Karpas-422 (cell line): ENCODE measurements at regions not wholly inside any gene's neighbourhood (a gene's known extent, or its start where the extent isn't known, plus 50 kb on each side); places are given as distances from the start of the nearest gene placed in this dataset.

Source experiments
- DNase-seq: peaks from one replicate; pipeline ENCODE4 v3.0.0-alpha.2; 2015
- H2AFZ ChIP-seq: fragments of 200-600 bp; sonication (generic); 2 replicates; pipeline ENCODE4 v1.6.1; 2014; ENCODE audit warnings: antibody characterized with exemption, low read length, mixed read lengths
- H3K27ac ChIP-seq: fragments of 200-600 bp; sonication (generic); 2 replicates; pipeline ENCODE4 v1.5.1; 2014; ENCODE audit warnings: mild to moderate bottlenecking, low read length, moderate library complexity
- H3K27me3 ChIP-seq: fragments of 200-600 bp; sonication (generic); 2 replicates; pipeline ENCODE4 v1.6.1; 2014; ENCODE audit warnings: low read length, mixed read lengths
- H3K36me3 ChIP-seq: fragments of 200-600 bp; sonication (generic); 2 replicates; pipeline ENCODE4 v1.6.1; 2014; ENCODE audit warnings: low read length, mixed read lengths; ENCODE audit not compliant: insufficient read depth
- H3K4me1 ChIP-seq: fragments of 200-600 bp; sonication (generic); 2 replicates; pipeline ENCODE4 v1.6.1; 2014; ENCODE audit warnings: mild to moderate bottlenecking, low read length, mixed read lengths
- H3K4me2 ChIP-seq: fragments of 200-600 bp; sonication (generic); 2 replicates; pipeline ENCODE4 v1.6.1; 2014; ENCODE audit warnings: low read length, low read depth, mild to moderate bottlenecking; ENCODE audit not compliant: poor library complexity, severe bottlenecking
- H3K4me3 ChIP-seq: fragments of 200-600 bp; sonication (generic); 2 replicates; pipeline ENCODE4 v1.5.1; 2014; ENCODE audit warnings: mild to moderate bottlenecking, antibody characterized with exemption, low read length, mixed read lengths
- H3K79me2 ChIP-seq: fragments of 200-600 bp; sonication (generic); 2 replicates; pipeline ENCODE4 v1.6.1; 2014; ENCODE audit warnings: mild to moderate bottlenecking, low read length, mixed read lengths
- H3K9ac ChIP-seq: fragments of 200-600 bp; sonication (generic); 2 replicates; pipeline ENCODE4 v1.6.0; 2014; ENCODE audit warnings: low read length
- H3K9me2 ChIP-seq: fragments of 200-600 bp; sonication (generic), shearing (Covaris generic); replicated peaks from 2 replicates; pipeline ENCODE4 v1.6.0; 2014; ENCODE audit warnings: mild to moderate bottlenecking, low read length, moderate library complexity; ENCODE audit not compliant: insufficient read depth
- H3K9me3 ChIP-seq: fragments of 300-700, 200-600 bp; sonication (generic); 2 replicates; pipeline ENCODE4 v1.6.1; 2014; ENCODE audit warnings: low read length, mixed read lengths
- H4K20me1 ChIP-seq: fragments of 200-600 bp; sonication (generic); 2 replicates; pipeline ENCODE4 v1.6.1; 2014; ENCODE audit warnings: mild to moderate bottlenecking, antibody characterized with exemption, low read length, low read depth; ENCODE audit not compliant: insufficient read depth

DNA sequence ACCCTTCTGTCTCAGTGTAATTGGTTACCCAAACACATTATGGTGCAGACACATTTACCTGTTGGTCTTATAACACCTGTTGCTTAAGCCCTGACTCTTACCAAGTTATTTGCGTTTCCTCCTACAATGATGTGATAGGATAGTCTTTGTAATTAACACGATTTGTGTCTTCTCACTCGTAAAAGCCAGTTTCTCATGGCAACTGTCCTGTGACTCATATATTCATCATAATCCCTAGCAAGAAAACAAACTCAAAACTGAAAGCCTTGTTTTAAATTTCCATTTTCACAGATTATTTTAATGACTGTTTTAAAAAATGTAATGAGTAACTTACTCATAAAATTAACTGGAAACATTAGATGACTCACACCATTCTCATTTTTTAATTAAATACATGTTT is 495.2 kb downstream of the NLGN4X start:
- Histone ChIP-seq H3K4me1 (no peaks in the 10 kb centered on the region), H3K4me3 (no peak overlapping the region), H3K4me2 (no peak overlapping the region), H3K27ac (no peak overlapping the region), H3K9me3 (no peaks in the 10 kb centered on the region), H3K9ac (no peak overlapping the region), H2AFZ (no peak overlapping the region), H3K79me2 (no peaks in the 10 kb centered on the region), H3K36me3 (no peaks in the 10 kb centered on the region), H4K20me1 (no peaks in the 10 kb centered on the region), H3K27me3 (no peaks in the 10 kb centered on the region), H3K9me2 (no peaks in the 10 kb centered on the region)
- DNase-seq = no peak

DNA sequence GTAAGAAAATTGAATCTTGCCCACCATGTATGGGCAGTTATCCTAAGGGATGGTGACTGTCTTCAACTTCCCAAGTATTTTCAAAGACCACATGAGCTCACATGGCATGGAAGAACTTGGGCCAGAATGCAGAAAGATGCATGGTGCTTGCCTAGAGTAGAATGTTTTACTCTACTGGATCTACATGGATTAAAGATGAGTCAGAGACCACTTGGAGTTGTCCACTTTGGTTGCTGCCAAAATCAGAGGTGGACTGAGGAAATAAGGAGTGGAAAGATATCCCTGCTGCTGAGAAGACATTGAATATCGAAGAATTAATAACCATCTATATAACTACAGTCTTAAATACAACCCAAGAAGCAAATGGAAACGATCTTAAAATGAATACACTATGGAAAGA is 498.1 kb downstream of the NLGN4X start:
- H3K36me3 ChIP-seq = no peaks in the 10 kb centered on the region
- no peak overlapping the region for H3K27ac ChIP-seq
- no peak for DNase-seq
- no peaks in the 10 kb centered on the region for H3K9me2 ChIP-seq
- H3K79me2 ChIP-seq = no peaks in the 10 kb centered on the region
- no peak overlapping the region for H2AFZ ChIP-seq
- H4K20me1 ChIP-seq = no peaks in the 10 kb centered on the region
- no peaks in the 10 kb centered on the region for H3K9me3 ChIP-seq
- no peak overlapping the region for H3K9ac ChIP-seq
- H3K4me2 ChIP-seq = no peak overlapping the region
- H3K4me3 ChIP-seq = no peak overlapping the region
- no peaks in the 10 kb centered on the region for H3K4me1 ChIP-seq
- no peaks in the 10 kb centered on the region for H3K27me3 ChIP-seq

DNA sequence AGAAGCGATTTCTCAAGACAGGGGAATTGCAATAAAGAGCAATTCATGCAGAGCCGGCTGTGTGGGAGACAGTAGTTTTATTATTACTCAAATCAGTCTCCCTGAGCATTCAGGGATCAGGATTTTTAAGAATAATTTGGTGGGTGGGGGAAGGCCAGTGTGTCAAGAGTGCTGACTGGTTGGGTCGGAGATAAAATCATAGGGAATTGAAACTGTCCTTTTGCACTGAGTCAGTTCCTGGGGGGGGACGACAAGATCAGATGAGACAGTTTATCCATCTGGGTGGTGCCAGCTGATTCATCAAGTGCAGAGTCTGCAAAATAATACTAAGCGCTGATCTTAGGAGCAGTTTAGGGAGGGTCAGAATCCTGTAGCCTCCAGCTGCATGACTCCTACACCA is 502.4 kb downstream of the NLGN4X start:
- Histone ChIP-seq H3K4me1 (peaks cover 4% of the 10 kb centered on the region), H3K4me2 (no peak overlapping the region), H3K9me2 (no peaks in the 10 kb centered on the region)

DNA sequence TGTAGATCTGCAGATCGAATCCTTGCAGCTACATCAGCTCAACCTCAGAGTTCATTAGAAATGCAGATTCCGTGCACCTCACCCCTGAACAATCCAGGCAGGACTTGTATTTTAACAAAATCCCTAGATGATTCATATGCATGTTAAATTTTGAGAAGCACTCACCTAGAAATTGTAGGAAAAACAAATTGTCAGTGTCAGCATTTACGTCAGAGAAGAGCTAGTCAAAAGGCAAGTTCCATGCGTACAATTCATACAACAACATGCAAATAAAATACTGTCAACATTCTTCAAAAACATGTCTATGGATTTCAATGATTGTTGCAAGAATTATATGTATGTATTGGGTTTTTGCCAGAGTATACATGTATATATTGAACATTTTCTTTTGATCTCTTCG is 504.5 kb downstream of the NLGN4X start:
- Histone ChIP-seq H3K9ac (no peak overlapping the region), H3K4me3 (no peak overlapping the region), H3K4me1 (peaks cover 4% of the 10 kb centered on the region), H2AFZ (no peak overlapping the region), H3K9me3 (no peaks in the 10 kb centered on the region), H3K36me3 (no peaks in the 10 kb centered on the region), H4K20me1 (no peaks in the 10 kb centered on the region), H3K27ac (no peak overlapping the region), H3K79me2 (no peaks in the 10 kb centered on the region), H3K4me2 (no peak overlapping the region), H3K27me3 (no peaks in the 10 kb centered on the region), H3K9me2 (no peaks in the 10 kb centered on the region)
- DNase-seq = no peak

More for the DNA sequence above, 502.4 kb downstream of the NLGN4X start:
- H4K20me1 ChIP-seq = no peaks in the 10 kb centered on the region
- no peaks in the 10 kb centered on the region for H3K9me3 ChIP-seq
- no peaks in the 10 kb centered on the region for H3K79me2 ChIP-seq
- H3K36me3 ChIP-seq = no peaks in the 10 kb centered on the region
- no peak overlapping the region for H3K27ac ChIP-seq
- no peaks in the 10 kb centered on the region for H3K27me3 ChIP-seq
- no peak for DNase-seq
- H3K9ac ChIP-seq = no peak overlapping the region
- no peak overlapping the region for H3K4me3 ChIP-seq
- H2AFZ ChIP-seq = no peak overlapping the region

DNA sequence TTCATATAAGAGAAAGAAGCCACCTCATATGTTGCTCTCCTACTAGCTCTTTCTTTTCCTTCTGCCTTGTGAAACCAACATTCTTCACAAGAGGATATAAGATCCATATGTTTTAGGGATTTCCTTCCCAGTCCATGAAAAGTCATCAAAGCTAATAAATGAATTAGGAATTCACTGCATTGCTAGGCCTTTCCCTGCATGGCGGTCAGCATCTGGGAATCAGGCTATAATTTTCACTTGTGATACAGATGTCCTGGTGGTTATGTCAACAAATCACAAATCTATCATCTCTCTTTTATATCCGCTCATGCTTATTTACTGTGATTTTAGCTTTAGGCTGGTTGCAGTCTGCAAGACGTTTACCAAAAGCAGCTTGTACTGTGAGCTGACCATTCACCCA is 510.0 kb downstream of the NLGN4X start:
- Histone ChIP-seq H3K9me3 (no peaks in the 10 kb centered on the region), H3K27me3 (no peaks in the 10 kb centered on the region), H3K79me2 (no peaks in the 10 kb centered on the region), H3K36me3 (no peaks in the 10 kb centered on the region), H3K9me2 (no peaks in the 10 kb centered on the region), H3K4me3 (no peak overlapping the region), H4K20me1 (no peaks in the 10 kb centered on the region), H3K4me1 (no peaks in the 10 kb centered on the region), H2AFZ (no peak overlapping the region), H3K4me2 (no peak overlapping the region), H3K27ac (no peak overlapping the region), H3K9ac (no peak overlapping the region)
- no peak for DNase-seq

DNA sequence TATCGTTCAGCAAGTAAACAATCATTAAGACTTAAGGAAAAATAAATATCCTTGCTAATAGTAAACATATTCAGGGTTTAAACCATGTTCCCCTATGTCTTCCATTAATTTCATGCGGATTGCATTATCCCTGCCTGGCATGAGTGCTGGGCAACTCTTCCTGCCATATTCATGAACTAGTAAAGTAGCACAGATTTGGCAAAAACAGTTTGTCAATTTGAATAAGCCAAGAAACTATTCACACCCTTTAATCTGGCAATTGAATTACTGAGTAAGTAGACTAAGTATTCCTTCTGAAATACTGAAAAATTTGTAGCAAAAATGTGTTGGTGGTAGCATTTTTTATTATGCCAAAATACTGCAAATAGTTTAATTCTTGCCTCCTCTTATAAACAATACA is 512.0 kb downstream of the NLGN4X start:
- H3K9me3 ChIP-seq = no peaks in the 10 kb centered on the region
- no peaks in the 10 kb centered on the region for H3K27me3 ChIP-seq
- H3K27ac ChIP-seq = no peak overlapping the region
- no peak overlapping the region for H2AFZ ChIP-seq
- no peaks in the 10 kb centered on the region for H3K36me3 ChIP-seq
- H4K20me1 ChIP-seq = no peaks in the 10 kb centered on the region
- no peak for DNase-seq
- no peaks in the 10 kb centered on the region for H3K9me2 ChIP-seq
- no peaks in the 10 kb centered on the region for H3K4me1 ChIP-seq
- H3K4me2 ChIP-seq = no peak overlapping the region
- H3K79me2 ChIP-seq = no peaks in the 10 kb centered on the region
- H3K4me3 ChIP-seq = no peak overlapping the region
- no peak overlapping the region for H3K9ac ChIP-seq

DNA sequence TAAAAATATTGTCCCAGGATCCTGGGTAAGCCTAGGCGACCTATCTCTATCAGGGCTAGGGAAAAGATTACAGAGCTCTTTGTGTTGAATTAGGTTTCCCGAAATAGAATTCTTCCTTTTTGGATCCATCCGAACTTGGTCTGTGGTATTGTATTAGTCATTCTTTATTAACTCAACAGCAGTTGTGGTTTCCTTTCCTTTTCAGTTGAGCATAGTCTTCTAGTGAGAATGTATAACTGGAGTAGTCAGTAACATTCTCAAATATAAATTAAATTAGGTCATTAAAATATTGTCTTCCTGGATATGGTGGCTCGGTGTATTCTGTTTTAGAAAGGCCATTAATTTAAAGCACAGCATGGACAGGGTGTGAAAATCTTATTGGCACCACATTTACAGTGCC is 520.4 kb downstream of the NLGN4X start:
- Histone ChIP-seq H3K9ac (no peak overlapping the region), H3K79me2 (no peaks in the 10 kb centered on the region), H3K4me1 (no peaks in the 10 kb centered on the region), H3K27me3 (no peaks in the 10 kb centered on the region), H3K27ac (no peak overlapping the region), H3K9me3 (no peaks in the 10 kb centered on the region), H3K36me3 (no peaks in the 10 kb centered on the region), H3K4me2 (no peak overlapping the region), H2AFZ (no peak overlapping the region), H3K9me2 (no peaks in the 10 kb centered on the region), H4K20me1 (no peaks in the 10 kb centered on the region), H3K4me3 (no peak overlapping the region)
- DNase-seq = no peak

DNA sequence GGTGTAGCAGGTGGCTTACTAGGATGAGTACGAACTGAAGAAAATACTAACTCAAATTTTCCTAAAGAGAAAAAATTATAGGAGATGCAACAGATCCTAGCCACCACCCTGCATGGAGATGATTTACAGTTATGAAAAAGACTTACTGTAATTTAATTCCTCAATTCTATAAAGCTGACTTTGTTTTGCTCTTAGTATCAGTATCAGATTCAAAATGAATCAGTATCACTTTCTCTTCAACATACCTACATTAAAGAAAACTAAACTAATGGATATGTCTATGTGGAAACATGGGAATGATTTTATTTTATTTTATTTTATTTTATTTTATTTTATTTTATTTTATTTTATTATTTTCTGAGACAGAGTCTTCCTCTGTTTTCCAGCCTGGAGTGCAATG is 525.8 kb downstream of the NLGN4X start:
- Histone ChIP-seq H3K79me2 (no peaks in the 10 kb centered on the region), H3K27ac (no peak overlapping the region), H3K27me3 (no peaks in the 10 kb centered on the region), H3K4me3 (no peak overlapping the region), H3K9me3 (no peaks in the 10 kb centered on the region), H3K4me2 (no peak overlapping the region), H4K20me1 (no peaks in the 10 kb centered on the region), H3K9me2 (no peaks in the 10 kb centered on the region), H3K36me3 (no peaks in the 10 kb centered on the region), H3K4me1 (no peaks in the 10 kb centered on the region), H2AFZ (no peak overlapping the region), H3K9ac (no peak overlapping the region)
- no peak for DNase-seq

DNA sequence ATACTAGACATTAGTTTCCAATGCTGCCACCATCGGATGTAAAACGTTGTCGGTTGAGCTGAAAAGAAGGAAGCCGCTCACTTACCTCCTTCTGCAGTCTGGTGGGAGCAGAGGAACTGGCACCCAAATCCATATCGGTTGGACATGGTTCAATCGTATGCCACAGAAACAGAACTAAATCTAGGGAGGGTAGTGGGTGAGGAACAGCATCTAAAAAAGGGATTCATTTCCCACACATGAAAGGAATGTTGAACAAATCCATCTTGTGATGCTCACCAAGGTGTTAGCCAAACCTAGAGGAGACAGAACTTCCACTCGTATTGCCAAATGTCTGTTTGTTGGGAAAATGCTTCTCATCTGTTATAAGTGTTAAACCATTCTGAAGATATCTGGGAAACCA is 532.7 kb downstream of the NLGN4X start:
- Histone ChIP-seq H3K9me2 (no peaks in the 10 kb centered on the region), H3K9ac (no peak overlapping the region), H4K20me1 (no peaks in the 10 kb centered on the region), H3K27me3 (no peaks in the 10 kb centered on the region), H3K36me3 (no peaks in the 10 kb centered on the region), H3K4me3 (no peak overlapping the region), H3K27ac (no peak overlapping the region), H3K4me1 (no peaks in the 10 kb centered on the region), H3K9me3 (no peaks in the 10 kb centered on the region), H3K4me2 (no peak overlapping the region), H2AFZ (no peak overlapping the region), H3K79me2 (no peaks in the 10 kb centered on the region)
- DNase-seq = no peak
